Fibroblast of villous mesenchyme (primary cell): ENCODE measurements at regions not wholly inside any gene's neighbourhood (a gene's known extent, or its start where the extent isn't known, plus 50 kb on each side); places are given as distances from the start of the nearest gene placed in this dataset.
"Not testable (repeated sequence)": the region's sequence is repeated elsewhere in the genome, so short reads cannot be mapped to it uniquely, and the experiment has no call there.

Experiments
- DNase-seq: peaks from one replicate; pipeline ENCODE4 v3.0.0-alpha.2; 2010; ENCODE audit warnings: low read depth
- H3K4me3 ChIP-seq: 2 replicates; pipeline ENCODE4 v1.5.1; 2011; ENCODE audit warnings: low read depth, mild to moderate bottlenecking, low read length
- CTCF ChIP-seq: IDR thresholded peaks from 2 replicates; pipeline ENCODE4 v1.5.1; 2012; ENCODE audit warnings: low read depth, mild to moderate bottlenecking, low read length; ENCODE audit not compliant: insufficient read depth

GRCh38 chr13:64083811-64084210 is 2668.2 kb upstream of the PCDH20 start:
- no peak for DNase-seq
- no peak overlapping the region for H3K4me3 ChIP-seq
- no peak for TF ChIP-seq CTCF

GRCh38 chr13:64083396-64083795 is 2667.7 kb upstream of the PCDH20 start:
- no peak for DNase-seq

GRCh38 chr13:64078480-64078936 is 2662.9 kb upstream of the PCDH20 start:
- TF ChIP-seq CTCF, result no peak
- H3K4me3 ChIP-seq, result no peak overlapping the region
- DNase-seq, result no peak

More at GRCh38 chr13:64083396-64083795, 2667.7 kb upstream of the PCDH20 start:
- no peak overlapping the region for H3K4me3 ChIP-seq
- no peak for TF ChIP-seq CTCF

- TF ChIP-seq CTCF, result no peak
- H3K4me3 ChIP-seq, result no peak overlapping the region
- no peak for DNase-seq
These were observed 2662.4 kb upstream of the PCDH20 start for GRCh38 chr13:64078025-64078424.

- H3K4me3 ChIP-seq, DNase-seq: not testable (repeated sequence)
These were observed 2661.6 kb upstream of the PCDH20 start for GRCh38 chr13:64077132-64077835.

GRCh38 chr13:64075543-64076271 is 2660.1 kb upstream of the PCDH20 start:
- no peak for TF ChIP-seq CTCF
- H3K4me3 ChIP-seq, result no peak overlapping the region
- DNase-seq, result no peak

GRCh38 chr13:64074971-64075474 is 2659.4 kb upstream of the PCDH20 start:
- DNase-seq, result no peak
- H3K4me3 ChIP-seq, result no peak overlapping the region
- TF ChIP-seq CTCF, result no peak
